22Rv1 (cell line): ENCODE measurements at regions not wholly inside any gene's neighbourhood (a gene's known extent, or its start where the extent isn't known, plus 50 kb on each side); places are given as distances from the start of the nearest gene placed in this dataset.

Experiments
- H3K27ac ChIP-seq: fragments of 450-650 bp; 2 replicates; pipeline ENCODE4 v1.5.1; 2017
- ZFX ChIP-seq: fragments of 450-650 bp; IDR thresholded peaks from 2 replicates; pipeline ENCODE4 v1.6.1; 2017; ENCODE audit warnings: antibody characterized with exemption, borderline replicate concordance
- TF ChIP-seq, protein P1 (sequence below): fragments of 450-650 bp; IDR thresholded peaks from 2 replicates; pipeline ENCODE4 v1.5.1; 2017; ENCODE audit warnings: mild to moderate bottlenecking

DNA sequence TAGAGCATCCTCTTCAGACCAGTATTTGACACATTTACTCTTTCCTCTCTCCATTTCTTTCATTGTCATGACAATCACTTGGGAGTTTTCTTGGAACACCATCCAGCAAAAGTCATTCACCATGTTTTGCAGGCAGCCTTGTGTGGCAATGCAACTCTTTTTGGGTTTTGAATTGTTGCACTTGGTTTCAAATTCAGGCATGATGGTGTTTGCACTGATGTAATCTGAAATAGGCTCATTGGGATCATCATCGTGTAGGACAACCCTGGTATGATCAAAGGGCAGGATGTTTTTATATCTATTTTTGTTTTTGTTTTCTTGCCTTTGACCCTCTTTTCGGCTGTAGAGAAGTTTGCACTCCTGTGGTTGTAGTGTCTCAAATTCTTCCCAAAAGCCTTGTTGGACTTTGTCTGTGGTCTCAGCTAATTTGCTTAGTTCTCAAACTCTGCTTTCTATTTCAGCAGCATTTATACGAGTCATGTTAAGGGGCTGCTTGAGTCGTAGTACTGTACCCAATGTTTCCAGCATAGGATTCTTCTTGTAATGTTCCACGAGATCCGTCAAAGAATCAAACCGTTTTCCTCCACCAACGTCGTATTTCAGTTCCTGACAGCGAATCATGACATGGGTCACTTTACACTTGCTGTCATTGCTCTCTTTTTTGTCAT, 160.8 kb upstream of the TNFAIP3 start:
- TF ChIP-seq, protein P1, sequence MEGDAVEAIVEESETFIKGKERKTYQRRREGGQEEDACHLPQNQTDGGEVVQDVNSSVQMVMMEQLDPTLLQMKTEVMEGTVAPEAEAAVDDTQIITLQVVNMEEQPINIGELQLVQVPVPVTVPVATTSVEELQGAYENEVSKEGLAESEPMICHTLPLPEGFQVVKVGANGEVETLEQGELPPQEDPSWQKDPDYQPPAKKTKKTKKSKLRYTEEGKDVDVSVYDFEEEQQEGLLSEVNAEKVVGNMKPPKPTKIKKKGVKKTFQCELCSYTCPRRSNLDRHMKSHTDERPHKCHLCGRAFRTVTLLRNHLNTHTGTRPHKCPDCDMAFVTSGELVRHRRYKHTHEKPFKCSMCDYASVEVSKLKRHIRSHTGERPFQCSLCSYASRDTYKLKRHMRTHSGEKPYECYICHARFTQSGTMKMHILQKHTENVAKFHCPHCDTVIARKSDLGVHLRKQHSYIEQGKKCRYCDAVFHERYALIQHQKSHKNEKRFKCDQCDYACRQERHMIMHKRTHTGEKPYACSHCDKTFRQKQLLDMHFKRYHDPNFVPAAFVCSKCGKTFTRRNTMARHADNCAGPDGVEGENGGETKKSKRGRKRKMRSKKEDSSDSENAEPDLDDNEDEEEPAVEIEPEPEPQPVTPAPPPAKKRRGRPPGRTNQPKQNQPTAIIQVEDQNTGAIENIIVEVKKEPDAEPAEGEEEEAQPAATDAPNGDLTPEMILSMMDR = no peak
- no peak for TF ChIP-seq ZFX
- H3K27ac ChIP-seq = no peak overlapping the region

DNA sequence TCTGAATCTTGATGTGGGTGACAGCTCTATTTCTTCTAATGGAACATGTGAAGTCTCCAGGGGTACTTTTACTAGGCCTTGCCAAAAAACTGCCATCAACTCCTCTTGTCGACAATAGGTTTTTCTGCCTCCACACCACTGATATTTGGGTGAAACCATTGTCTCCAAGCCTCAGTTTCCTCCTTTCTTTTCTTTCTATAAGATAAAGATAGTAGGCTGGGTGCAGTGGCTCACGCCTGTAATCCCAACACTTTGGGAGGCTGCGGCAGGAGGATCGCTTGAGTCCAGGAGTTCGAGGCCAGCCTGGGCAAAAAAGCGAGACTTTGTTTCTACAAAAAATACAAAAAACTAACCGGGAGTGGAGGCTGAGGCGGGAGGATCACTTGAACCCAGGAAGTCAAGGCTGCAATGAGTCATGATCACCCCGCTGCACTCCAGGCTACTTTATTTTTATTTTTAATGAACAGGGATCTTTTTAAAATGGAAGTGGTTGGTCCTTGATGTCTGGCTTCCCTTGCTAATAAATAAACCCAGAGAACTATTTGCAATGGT, 159.9 kb upstream of the TNFAIP3 start:
- TF ChIP-seq, protein P1 = no peak
- TF ChIP-seq ZFX = no peak
- H3K27ac ChIP-seq = no peak overlapping the region

DNA sequence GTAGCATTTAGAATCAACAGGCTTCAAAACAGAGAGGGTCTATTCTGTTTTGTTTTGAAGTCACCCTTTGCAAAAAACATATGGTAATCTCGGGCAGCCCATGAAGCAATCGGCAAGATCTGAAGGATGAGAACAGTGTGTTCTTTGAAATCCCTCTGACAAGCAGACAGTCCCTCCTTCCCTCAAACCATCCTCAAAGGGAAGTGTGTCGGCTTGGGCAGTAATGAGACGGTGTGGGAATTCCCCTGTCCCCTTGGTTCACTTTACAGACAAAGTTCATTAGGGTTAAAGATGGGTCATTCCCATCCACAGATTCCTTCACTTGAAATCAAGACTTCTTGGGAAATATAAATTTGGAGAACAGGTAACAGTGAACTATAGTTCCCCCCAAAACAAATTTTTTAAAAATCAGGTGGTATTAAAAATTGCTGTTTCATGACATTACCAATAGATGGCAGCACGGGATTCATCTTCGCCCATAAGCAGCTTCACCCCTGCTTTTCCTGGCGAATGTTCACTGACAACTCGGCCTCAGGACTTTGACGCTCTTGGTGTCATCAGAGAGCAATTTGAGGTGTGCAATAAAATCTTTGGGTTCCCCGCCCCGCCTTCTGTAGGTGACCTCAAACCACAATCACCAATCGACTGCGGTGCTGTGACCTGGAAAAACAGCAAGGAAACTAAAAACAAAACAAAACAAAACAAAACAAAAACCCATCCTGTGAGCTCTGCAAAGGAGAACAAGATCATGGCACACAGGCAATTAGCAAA, 159.3 kb upstream of the TNFAIP3 start:
- no peak for TF ChIP-seq ZFX
- TF ChIP-seq, protein P1 = peak; percentile 89
- H3K27ac ChIP-seq = no peak overlapping the region

DNA sequence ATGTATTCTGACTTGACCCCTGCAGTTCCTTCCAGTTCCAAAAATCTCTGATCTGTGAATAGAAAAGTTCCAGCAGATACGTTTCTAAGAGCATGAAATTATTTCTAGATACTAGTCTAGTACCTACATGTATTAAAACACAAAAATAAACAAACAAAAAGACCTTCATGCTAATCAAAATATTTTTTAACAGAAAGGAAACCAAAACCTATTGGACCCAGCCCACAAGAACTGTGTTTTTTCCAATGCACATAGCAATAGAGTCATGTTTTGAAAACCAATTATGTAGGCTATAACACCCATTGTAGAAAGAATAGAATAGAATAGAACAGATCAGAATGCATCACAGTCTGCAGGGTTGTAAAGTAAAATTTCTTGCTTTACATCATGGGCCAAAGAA, 158.6 kb upstream of the TNFAIP3 start:
- H3K27ac ChIP-seq = no peak overlapping the region
- TF ChIP-seq ZFX = no peak

DNA sequence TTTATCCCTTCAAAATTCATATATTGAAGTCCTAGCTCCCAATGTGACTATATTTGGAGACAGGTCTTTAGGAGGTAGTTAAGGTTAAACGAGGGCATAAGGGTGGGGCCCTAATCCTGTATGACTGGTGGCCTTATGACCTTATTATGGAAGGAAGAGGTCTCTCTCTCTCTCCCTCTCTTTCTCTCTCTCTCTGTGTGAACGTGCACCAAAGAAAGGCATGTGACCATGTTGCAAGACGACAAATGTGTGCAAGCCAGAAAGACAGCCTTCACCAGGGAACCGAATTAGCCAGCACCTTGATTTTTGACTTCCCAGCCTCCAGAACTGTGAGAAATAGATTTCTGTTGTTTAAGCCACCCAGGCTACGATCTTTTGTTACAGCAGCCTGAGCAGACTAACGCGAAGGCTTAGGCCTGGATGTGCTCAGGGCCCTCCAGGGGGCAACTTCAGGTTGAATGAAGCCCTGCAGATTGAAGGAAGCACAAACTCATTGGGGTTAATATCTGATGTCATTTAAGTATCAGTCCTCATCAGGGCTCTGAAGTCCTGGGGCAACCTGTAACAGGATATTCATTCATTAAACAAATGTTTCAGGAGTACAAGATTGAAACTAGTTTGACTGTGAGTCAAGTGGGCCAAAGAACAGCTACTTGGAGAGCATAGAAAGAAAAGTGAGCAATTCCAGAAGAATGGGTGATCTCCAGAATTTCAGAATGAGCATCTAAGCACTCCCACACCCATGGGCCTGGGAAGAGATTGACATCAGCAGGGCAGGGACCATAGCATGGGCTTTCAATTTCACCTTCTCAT, 157.4 kb upstream of the TNFAIP3 start:
- no peak overlapping the region for H3K27ac ChIP-seq
- no peak for TF ChIP-seq ZFX
- TF ChIP-seq, protein P1 = no peak

DNA sequence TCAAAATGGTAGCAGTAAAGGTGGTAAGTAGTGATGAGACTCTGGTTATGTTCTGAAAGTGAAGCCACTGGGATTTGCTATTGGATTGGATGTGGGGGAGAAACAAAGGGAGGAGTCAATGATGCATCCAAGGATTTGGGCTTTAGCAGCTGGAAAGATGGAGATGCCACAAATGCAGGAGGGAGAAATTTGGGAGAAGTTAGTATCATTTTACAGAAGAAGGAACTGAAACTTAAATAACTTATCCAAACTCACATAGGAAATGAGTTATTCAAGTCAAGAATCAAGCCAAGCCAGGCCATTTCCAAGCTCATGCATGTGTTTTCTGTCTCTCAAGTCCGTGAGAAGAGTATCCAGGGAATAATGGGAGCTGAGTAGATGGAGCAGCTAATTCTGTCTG, 155.1 kb upstream of the TNFAIP3 start:
- TF ChIP-seq, protein P1 = no peak
- no peak for TF ChIP-seq ZFX

DNA sequence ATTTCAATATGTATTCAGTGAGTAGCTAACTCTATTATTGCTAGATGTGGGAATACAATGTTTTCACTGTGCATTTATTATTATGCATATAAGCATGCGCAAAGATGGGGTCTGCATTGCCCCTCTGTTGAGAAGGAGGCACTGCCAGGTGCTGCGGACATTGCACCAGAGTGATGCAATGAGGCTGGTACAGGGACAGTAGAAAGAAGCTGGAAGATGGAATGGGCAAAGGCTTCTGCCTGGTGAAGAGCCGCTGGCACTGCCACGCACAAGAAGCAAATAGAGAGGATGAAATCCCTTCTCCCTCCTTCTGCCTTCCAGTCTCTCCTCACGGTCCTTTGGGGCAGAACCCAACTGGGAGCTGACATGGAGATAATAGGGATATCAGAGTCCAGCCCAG, 154.5 kb upstream of the TNFAIP3 start:
- no peak overlapping the region for H3K27ac ChIP-seq

More for the DNA sequence above, 155.1 kb upstream of the TNFAIP3 start:
- H3K27ac ChIP-seq = no peak overlapping the region

More for the DNA sequence above, 154.5 kb upstream of the TNFAIP3 start:
- TF ChIP-seq, protein P1 = no peak
- no peak for TF ChIP-seq ZFX
